H1 (cell line): ENCODE measurements at regions not wholly inside any gene's neighbourhood (a gene's known extent, or its start where the extent isn't known, plus 50 kb on each side); places are given as distances from the start of the nearest gene placed in this dataset.

Experiments used
- CTCF ChIA-PET: fragments of 300-600 bp; sonication (Branson Sonifier 250); formaldehyde crosslinking; loops from one replicate; lab custom pipeline; 2021; ENCODE audit not compliant: partially characterized antibody; lab: Charles Lee
- POLR2A ChIA-PET: fragments of 300-600 bp; sonication (Branson Sonifier 250); formaldehyde crosslinking; loops from one replicate; lab custom pipeline; 2021; ENCODE audit warnings: inconsistent platforms; ENCODE audit not compliant: partially characterized antibody; lab: Charles Lee
- DNase-seq, 2 experiments: peaks; one replicate each; pipeline versions ENCODE4 v3.0.0 to v3.0.0-alpha.2; 2010 to 2022; ENCODE audit warnings: low spot score in 2 of 2, low read depth in 1 of 2, mixed read lengths in 1 of 2
- FAIRE-seq: peaks from 2 replicates; lab custom pipeline; 2011; peaks lifted over from hg19 to GRCh38; lab: Jason Lieb, UNC
- H2AFZ ChIP-seq: 2 replicates; pipeline ENCODE4 v1.8.1; 2012; ENCODE audit warnings: low read length, inconsistent platforms
- H2AK5ac ChIP-seq: 2 replicates; pipeline ENCODE4 v1.6.1; 2013; ENCODE audit warnings: low read depth, low read length
- H2BK120ac ChIP-seq: replicated peaks from 2 replicates; pipeline ENCODE3; 2013; ENCODE audit warnings: low read depth, low read length, inconsistent platforms
- H2BK12ac ChIP-seq: 2 replicates; pipeline ENCODE4 v1.6.1; 2013; ENCODE audit warnings: low read depth, low read length
- H2BK15ac ChIP-seq: 2 replicates; pipeline ENCODE4 v1.6.1; 2013; ENCODE audit warnings: low read length
- H2BK20ac ChIP-seq: 2 replicates; pipeline ENCODE4 v1.6.1; 2013; ENCODE audit warnings: low read length
- H2BK5ac ChIP-seq: 2 replicates; pipeline ENCODE4 v1.6.1; 2013; ENCODE audit warnings: low read depth, low read length
- H3K14ac ChIP-seq: 2 replicates; pipeline ENCODE4 v1.6.1; 2013; ENCODE audit warnings: inconsistent platforms; ENCODE audit not compliant: insufficient read length
- H3K18ac ChIP-seq: 2 replicates; pipeline ENCODE4 v1.6.1; 2013; ENCODE audit warnings: low read length; ENCODE audit errors: extremely low read depth
- H3K23ac ChIP-seq: 2 replicates; pipeline ENCODE4 v1.6.1; 2013; ENCODE audit warnings: inconsistent platforms; ENCODE audit not compliant: insufficient read length
- H3K23me2 ChIP-seq: 2 replicates; pipeline ENCODE4 v1.6.1; 2013; ENCODE audit warnings: low read depth, low read length
- H3K27ac ChIP-seq: 2 replicates; pipeline ENCODE4 v1.6.1; 2011; ENCODE audit warnings: low read depth, low read length, inconsistent platforms
- H3K27me3 ChIP-seq, 4 experiments: replicated peaks in 1 of 4; 1 replicate in 1 of 4; 2 replicates in 3 of 4; pipeline versions ENCODE4 v1.6.1 to v1.8.1; 2011 to 2013; ENCODE audit warnings: low read length in 3 of 4, mild to moderate bottlenecking in 3 of 4, inconsistent platforms in 2 of 4, mixed read lengths in 2 of 4, moderate library complexity in 1 of 4; ENCODE audit not compliant: control insufficient read depth in 3 of 4, insufficient read depth in 3 of 4; ENCODE audit errors: extremely low read depth in 1 of 4
- H3K36me3 ChIP-seq, 4 experiments: 2 replicates each; pipeline versions ENCODE4 v1.6.1 to v1.8.1; 2011 to 2013; ENCODE audit warnings: mild to moderate bottlenecking in 4 of 4, low read length in 3 of 4, moderate library complexity in 2 of 4, control low read depth in 1 of 4, inconsistent platforms in 1 of 4; ENCODE audit not compliant: insufficient read depth in 4 of 4, control insufficient read depth in 2 of 4
- H3K4ac ChIP-seq: replicated peaks from 2 replicates; pipeline ENCODE3; 2013; ENCODE audit warnings: low read length, low read depth, mixed read lengths, inconsistent platforms; ENCODE audit not compliant: insufficient read length
- H3K4me1 ChIP-seq, 4 experiments: replicated peaks in 1 of 4; 1 replicate in 1 of 4; 2 replicates in 3 of 4; pipeline versions ENCODE4 v1.6.1 to v1.8.1; 2011 to 2013; ENCODE audit warnings: low read length in 3 of 4, inconsistent platforms in 2 of 4, mixed read lengths in 1 of 4; ENCODE audit not compliant: insufficient read depth in 4 of 4, control insufficient read depth in 3 of 4
- H3K4me2 ChIP-seq, 2 experiments: 2 replicates each; pipeline versions ENCODE4 v1.6.1 to v1.8.1; 2011 to 2013; ENCODE audit warnings: low read depth in 2 of 2, low read length in 2 of 2, control low read depth in 1 of 2, inconsistent platforms in 1 of 2, mild to moderate bottlenecking in 1 of 2; ENCODE audit not compliant: insufficient read depth in 1 of 2
- H3K4me3 ChIP-seq, 4 experiments: fragments of 200-600, 300-600 bp in 1 of 4; sonication (generic), shearing (Covaris generic), sonication (Bioruptor Twin) in 1 of 4; 2 replicates each; pipeline versions ENCODE4 v1.5.1 to v1.8.1; 2011 to 2016; ENCODE audit warnings: low read length in 4 of 4, low read depth in 3 of 4, control low read depth in 2 of 4, inconsistent platforms in 2 of 4, mild to moderate bottlenecking in 2 of 4, mixed read lengths in 1 of 4, moderate library complexity in 1 of 4; ENCODE audit not compliant: insufficient read depth in 2 of 4; ENCODE audit errors: extremely low read depth in 1 of 4
- H3K56ac ChIP-seq: replicated peaks from 2 replicates; pipeline ENCODE3; 2013; ENCODE audit warnings: low read depth, mild to moderate bottlenecking, mixed read lengths, low read length, inconsistent platforms; ENCODE audit not compliant: insufficient read length
- H3K79me1 ChIP-seq: 2 replicates; pipeline ENCODE4 v1.6.1; 2013; ENCODE audit warnings: low read depth, low read length, control low read depth
- H3K79me2 ChIP-seq, 2 experiments: 2 replicates each; pipeline versions ENCODE4 v1.6.1 to v1.8.1; 2012 to 2013; ENCODE audit warnings: low read length in 2 of 2, mild to moderate bottlenecking in 2 of 2, inconsistent platforms in 1 of 2; ENCODE audit not compliant: insufficient read depth in 2 of 2, control insufficient read depth in 1 of 2
- H3K9ac ChIP-seq, 4 experiments: replicated peaks in 1 of 4; 1 replicate in 1 of 4; 2 replicates in 3 of 4; pipeline versions ENCODE4 v1.6.1 to v1.8.1; 2011 to 2013; ENCODE audit warnings: low read depth in 3 of 4, low read length in 3 of 4, control low read depth in 2 of 4, mild to moderate bottlenecking in 2 of 4, moderate library complexity in 2 of 4, inconsistent platforms in 1 of 4; ENCODE audit errors: extremely low read depth in 1 of 4
- H3K9me3 ChIP-seq, 2 experiments: 2 replicates each; pipeline versions ENCODE4 v1.6.1 to v1.8.1; 2012 to 2013; ENCODE audit warnings: mild to moderate bottlenecking in 2 of 2, moderate library complexity in 2 of 2, control low read depth in 1 of 2, inconsistent platforms in 1 of 2, low read depth in 1 of 2, low read length in 1 of 2, mixed read lengths in 1 of 2; ENCODE audit not compliant: insufficient read depth in 2 of 2
- H4K20me1 ChIP-seq, 2 experiments: replicated peaks in 1 of 2; 2 replicates each; pipeline versions ENCODE3 to v1.8.1; 2011 to 2013; ENCODE audit warnings: inconsistent platforms in 2 of 2, low read length in 2 of 2, mild to moderate bottlenecking in 1 of 2; ENCODE audit not compliant: insufficient read depth in 2 of 2, control insufficient read depth in 1 of 2
- H4K5ac ChIP-seq: 2 replicates; pipeline ENCODE4 v1.6.1; 2013; ENCODE audit warnings: low read length, low read depth, mixed read lengths, inconsistent platforms; ENCODE audit not compliant: insufficient read length
- H4K8ac ChIP-seq: 2 replicates; pipeline ENCODE4 v1.8.0; 2013; ENCODE audit warnings: mild to moderate bottlenecking, moderate library complexity, low read length, inconsistent platforms; ENCODE audit not compliant: insufficient read depth; ENCODE audit errors: extremely low read depth
- H4K91ac ChIP-seq: replicated peaks from 2 replicates; pipeline ENCODE3; 2013; ENCODE audit warnings: low read length, mixed read lengths, inconsistent platforms; ENCODE audit not compliant: insufficient read length
- BACH1 ChIP-seq: IDR thresholded peaks from 2 replicates; pipeline ENCODE4 v1.6.1; 2012; ENCODE audit warnings: low read length, improper control_type of control experiment
- CTBP2 ChIP-seq: IDR thresholded peaks from 2 replicates; pipeline ENCODE4 v1.7.0; 2011; ENCODE audit warnings: borderline replicate concordance, mild to moderate bottlenecking, moderate library complexity, mixed read lengths, low read length; ENCODE audit not compliant: insufficient read depth, insufficient read length
- KDM1A ChIP-seq: fragments of 200-600, 300-600 bp; sonication (generic); IDR thresholded peaks from 2 replicates; pipeline ENCODE4 v1.7.1; 2016; ENCODE audit warnings: mild to moderate bottlenecking, low read length, borderline replicate concordance
- RAD21 ChIP-seq, 2 experiments: IDR thresholded peaks in 1 of 2; conservative IDR thresholded peaks in 1 of 2; 2 replicates each; pipeline ENCODE4 v1.6.1; 2011; ENCODE audit warnings: low read depth in 2 of 2, low read length in 2 of 2, improper control_type of control experiment in 1 of 2, inconsistent platforms in 1 of 2, mild to moderate bottlenecking in 1 of 2, moderate library complexity in 1 of 2
- WGBS, 2 experiments: shearing (Covaris generic) in 1 of 2; methylation state at CpG; one replicate each; pipeline versions ENCODE4 v1.1.6 to v1.1.7; 2013 to 2015; ENCODE audit warnings: low lambda C conversion rate in 2 of 2, mixed read lengths in 2 of 2, inconsistent platforms in 1 of 2, low coverage in 1 of 2, missing lambda C conversion rate in 1 of 2; ENCODE audit not compliant: insufficient replicate concordance in 2 of 2, insufficient coverage in 1 of 2, insufficient read length in 1 of 2; ENCODE audit errors: extremely low coverage in 1 of 2, missing lambda C conversion rate in 1 of 2; 5-methylcytosine and 5-hydroxymethylcytosine counted together

DNA sequence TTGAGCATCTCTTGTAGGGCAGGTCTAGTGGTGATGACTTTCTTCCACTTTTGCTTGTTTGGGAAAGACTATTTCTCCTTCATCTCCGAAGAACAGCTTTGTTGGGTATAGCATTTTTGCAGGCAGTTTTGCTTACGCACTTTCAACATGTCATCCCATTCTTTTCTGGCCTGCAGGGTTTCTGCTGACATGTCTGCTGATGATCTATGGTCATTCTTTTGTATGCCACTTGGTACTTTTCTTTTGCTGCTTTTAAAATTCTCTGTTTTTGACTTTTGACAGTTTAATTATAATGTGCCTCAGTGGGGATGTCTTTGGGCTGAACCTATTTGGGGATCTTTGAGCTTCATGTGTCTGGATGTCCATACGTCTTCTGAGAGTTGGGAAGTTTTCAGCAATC is 78.2 kb downstream of the PTHLH start:
- Histone ChIP-seq H2AFZ (no peak overlapping the region), H3K4me1 (no peaks in the 10 kb centered on the region), H4K20me1 (no peaks in the 10 kb centered on the region), H4K8ac (no peak overlapping the region), H3K23ac (no peak overlapping the region), H2BK5ac (no peak overlapping the region), H2BK12ac (no peak overlapping the region), H3K79me2 (no peaks in the 10 kb centered on the region), H3K4me3 (no peak overlapping the region), H3K18ac (no peak overlapping the region), H3K4me2 (no peak overlapping the region), H2AK5ac (no peak overlapping the region), H3K9me3 (no peaks in the 10 kb centered on the region), H4K5ac (no peak overlapping the region), H3K27ac (no peak overlapping the region), H3K56ac (no peak overlapping the region), H2BK15ac (no peak overlapping the region), H3K27me3 (no peaks in the 10 kb centered on the region), H3K36me3 (no peaks in the 10 kb centered on the region), H3K14ac (no peak overlapping the region), H3K79me1 (no peaks in the 10 kb centered on the region), H4K91ac (no peak overlapping the region), H3K4ac (no peak overlapping the region), H2BK120ac (no peak overlapping the region), H3K9ac (no peak overlapping the region), H3K23me2 (no peaks in the 10 kb centered on the region), H2BK20ac (no peak overlapping the region)
- DNase-seq, result no peak
- TF ChIP-seq BACH1 (no peak), CTBP2 (no peak), KDM1A (no peak), RAD21 (IDR thresholded peaks at IDR 0.05 in 1 of 2, conservative IDR thresholded peaks at IDR 0.05 in 1 of 2; ENCODE audit: low read depth in 2 of 2, low read length in 2 of 2) (no peak)
- FAIRE-seq, result no peak
- ChIA-PET CTCF (no interaction called here), POLR2A (no interaction called here)
- 96% methylated on average over 3 of the region's 3 CpGs; no CpG with 5 or more reads in 1 of the 2 experiments for WGBS, 2 experiments
